KOPT-K1 (cell line): ENCODE measurements at regions not wholly inside any gene's neighbourhood (a gene's known extent, or its start where the extent isn't known, plus 50 kb on each side); places are given as distances from the start of the nearest gene placed in this dataset.

Experiments
- H3K27ac ChIP-seq: fragments of 200-600 bp; sonication (generic); 2 replicates; pipeline ENCODE4 v1.5.1; 2016; ENCODE audit warnings: antibody characterized with exemption, mild to moderate bottlenecking, low read depth, low read length; ENCODE audit not compliant: poor library complexity, severe bottlenecking
- H3K36me3 ChIP-seq: fragments of 200-600 bp; sonication (generic); 2 replicates; pipeline ENCODE4 v1.5.1; 2017; ENCODE audit warnings: antibody characterized with exemption, mild to moderate bottlenecking, low read length, moderate library complexity; ENCODE audit not compliant: insufficient read depth
- H3K9me3 ChIP-seq: fragments of 200-600 bp; sonication (generic); 2 replicates; pipeline ENCODE4 v1.5.1; 2017; ENCODE audit warnings: antibody characterized with exemption, low read length, mild to moderate bottlenecking; ENCODE audit not compliant: insufficient read depth, poor library complexity, severe bottlenecking

DNA sequence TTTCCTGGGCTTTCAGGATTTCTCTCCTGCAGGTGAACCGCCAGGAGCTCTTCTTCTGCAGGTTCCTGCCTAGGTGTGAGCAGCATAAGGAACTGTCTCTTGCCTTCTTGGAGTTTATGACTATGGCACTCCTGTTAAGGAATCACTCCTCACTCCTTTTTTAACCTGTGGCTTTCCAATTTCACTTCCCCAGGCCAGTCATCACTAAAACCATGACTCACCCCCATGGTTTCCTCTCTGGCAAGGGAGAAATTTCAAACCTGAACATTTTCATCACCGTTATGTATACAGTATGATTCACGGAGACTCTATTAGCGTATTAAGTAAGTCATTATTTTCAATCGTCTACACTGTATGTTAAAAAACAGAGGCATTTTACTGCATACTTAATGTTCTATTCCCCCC lies 78.2 kb upstream of the ARID1B start:
- Histone ChIP-seq H3K36me3 (no peaks in the 10 kb centered on the region), H3K9me3 (no peaks in the 10 kb centered on the region), H3K27ac (no peak overlapping the region)

DNA sequence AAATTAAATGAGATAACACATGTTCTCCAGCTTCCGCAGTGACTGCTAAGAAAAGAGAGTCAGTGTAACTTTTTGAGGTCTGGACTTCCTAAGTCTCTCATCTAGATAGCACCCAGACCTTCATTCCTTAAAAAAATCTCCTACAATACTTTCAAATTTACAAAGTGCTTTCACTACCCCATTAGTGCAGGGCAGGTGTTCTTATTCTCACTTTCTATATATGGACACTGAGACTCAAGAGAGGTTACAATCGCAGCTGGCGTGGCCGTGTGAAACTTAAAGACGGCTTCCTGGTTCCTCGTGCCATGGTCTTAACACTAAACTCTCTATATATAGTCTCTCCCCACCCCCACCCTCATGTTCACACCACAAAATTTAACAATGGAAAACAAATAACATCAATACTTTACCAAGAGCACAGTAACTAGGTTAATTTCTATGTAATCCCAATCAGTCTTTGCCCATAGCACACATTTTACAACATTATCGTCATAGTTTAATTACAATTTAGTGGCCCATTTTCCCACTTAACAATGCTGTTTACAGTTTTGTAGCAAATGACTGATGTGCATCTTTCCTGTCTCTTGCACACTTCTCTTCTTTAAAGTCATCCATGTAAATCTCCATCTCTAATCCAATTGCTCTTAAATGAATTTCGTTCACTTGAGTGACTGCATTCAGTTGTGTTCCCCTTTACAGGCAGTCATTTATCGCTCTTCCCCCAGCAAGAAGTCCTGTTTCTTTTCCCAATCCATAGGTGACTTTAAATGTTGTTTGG lies 78.8 kb upstream of the ARID1B start:
- no peak overlapping the region for H3K27ac ChIP-seq
- H3K9me3 ChIP-seq, result no peaks in the 10 kb centered on the region

DNA sequence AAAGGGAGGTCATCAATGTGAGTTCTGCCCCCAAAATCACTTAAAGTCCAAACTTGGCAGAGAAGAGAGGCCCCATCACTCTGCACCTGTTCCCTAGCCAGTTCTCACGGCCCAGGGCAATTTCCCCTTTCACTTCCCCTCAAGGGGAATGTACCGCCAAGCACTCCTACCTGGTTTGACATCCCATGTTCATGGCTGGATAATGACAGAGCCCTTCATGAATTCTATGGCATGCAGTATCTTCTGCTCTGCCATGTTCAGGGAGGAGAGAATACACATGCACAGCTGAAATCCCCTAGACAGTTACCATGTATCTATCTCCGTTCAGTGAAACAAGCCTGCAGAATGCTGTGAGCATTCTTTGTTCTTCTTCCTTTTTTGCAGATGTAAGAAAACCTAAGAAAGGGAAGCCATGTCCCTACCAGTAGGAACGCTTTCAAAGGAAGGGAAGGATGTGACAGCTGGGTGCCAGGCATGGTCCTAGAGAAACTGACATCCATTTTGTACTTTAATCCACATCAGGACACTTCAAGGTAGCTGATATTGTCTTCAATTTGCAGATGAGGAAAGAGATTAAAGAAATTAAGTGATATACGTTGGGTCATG lies 79.8 kb upstream of the ARID1B start:
- Histone ChIP-seq H3K36me3 (no peaks in the 10 kb centered on the region), H3K27ac (no peak overlapping the region), H3K9me3 (no peaks in the 10 kb centered on the region)

More for the DNA sequence above, 78.8 kb upstream of the ARID1B start:
- no peaks in the 10 kb centered on the region for H3K36me3 ChIP-seq

DNA sequence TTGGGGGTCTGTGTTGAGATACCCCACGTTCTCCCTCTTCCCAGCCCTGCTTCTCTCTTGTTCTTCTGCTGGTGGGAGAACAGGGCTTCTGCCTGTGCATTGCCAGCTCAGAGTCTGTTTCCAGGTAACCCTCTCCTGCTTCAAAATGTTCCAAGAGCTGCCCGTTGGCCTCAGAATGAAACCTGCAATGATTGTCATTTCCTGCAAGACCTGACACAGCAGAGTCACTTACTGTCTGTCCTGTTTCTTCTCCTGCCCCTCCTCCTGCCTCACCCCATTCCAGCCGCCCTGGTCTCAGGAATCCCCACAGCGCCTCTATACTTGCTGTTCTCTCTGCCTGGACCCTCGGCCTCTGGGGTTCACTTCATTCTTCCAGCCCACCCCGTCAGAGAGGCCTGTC lies 81.4 kb upstream of the ARID1B start:
- no peaks in the 10 kb centered on the region for H3K9me3 ChIP-seq
- H3K27ac ChIP-seq, result no peak overlapping the region
- no peaks in the 10 kb centered on the region for H3K36me3 ChIP-seq

DNA sequence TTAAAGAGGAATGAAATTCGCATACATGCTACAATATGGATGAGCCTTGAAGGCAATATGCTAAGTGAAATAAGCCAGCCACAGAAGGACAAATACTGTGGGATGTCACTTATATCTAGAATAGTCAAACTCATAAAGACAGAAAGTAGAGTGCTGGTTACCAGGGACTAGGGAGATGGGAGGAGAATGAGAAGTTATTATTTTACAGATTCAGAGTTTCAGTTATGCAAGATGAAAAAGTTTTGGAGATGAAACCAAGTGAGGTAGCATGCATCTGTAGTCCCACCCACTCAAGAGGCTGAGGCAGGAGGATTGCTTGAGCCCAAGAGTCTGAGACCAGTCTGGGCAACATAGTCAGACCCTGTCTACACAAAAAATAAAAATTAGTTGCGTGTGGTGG lies 82.5 kb upstream of the ARID1B start:
- H3K27ac ChIP-seq, result no peak overlapping the region
- no peaks in the 10 kb centered on the region for H3K9me3 ChIP-seq
- no peaks in the 10 kb centered on the region for H3K36me3 ChIP-seq

DNA sequence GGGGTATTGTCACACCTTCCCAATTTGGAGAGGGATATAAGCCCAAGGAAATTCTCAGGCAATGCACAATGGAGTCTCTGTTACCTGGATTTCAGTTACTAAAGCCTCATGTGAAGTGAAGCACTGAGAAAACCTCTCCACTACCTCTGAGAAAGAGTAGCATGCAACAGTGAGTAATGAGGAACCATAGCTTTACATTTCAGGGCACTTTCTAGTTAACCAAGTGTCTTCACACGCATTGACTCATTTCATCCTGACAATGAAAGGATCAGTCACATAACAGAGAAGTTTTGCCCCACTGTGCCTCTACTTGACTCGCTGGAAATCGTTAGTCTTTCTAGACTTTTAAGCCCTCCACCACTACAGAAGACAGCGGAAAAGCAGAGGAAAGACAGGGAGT lies 86.2 kb upstream of the ARID1B start:
- Histone ChIP-seq H3K9me3 (no peaks in the 10 kb centered on the region), H3K27ac (no peak overlapping the region), H3K36me3 (no peaks in the 10 kb centered on the region)

DNA sequence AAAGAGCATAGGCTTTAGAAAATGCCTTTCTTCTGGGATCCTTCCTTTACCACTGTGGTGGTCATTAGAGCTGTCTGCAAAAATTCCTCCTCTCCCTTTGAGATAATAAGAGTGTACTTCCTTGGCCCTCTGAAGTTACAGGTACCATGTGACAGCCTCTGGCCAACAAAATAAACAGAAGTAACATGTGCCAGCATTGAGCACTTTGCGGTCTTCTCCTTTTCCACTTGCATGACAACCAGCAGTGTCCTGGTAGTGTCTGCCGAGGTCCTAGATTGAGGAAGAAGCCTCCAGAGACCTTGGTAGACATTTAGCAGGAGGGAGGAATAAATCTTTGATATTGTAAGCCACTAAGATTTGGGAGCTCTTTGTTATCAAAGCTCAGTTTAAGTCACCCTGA lies 87.5 kb upstream of the ARID1B start:
- Histone ChIP-seq H3K27ac (no peak overlapping the region), H3K36me3 (no peaks in the 10 kb centered on the region), H3K9me3 (no peaks in the 10 kb centered on the region)

DNA sequence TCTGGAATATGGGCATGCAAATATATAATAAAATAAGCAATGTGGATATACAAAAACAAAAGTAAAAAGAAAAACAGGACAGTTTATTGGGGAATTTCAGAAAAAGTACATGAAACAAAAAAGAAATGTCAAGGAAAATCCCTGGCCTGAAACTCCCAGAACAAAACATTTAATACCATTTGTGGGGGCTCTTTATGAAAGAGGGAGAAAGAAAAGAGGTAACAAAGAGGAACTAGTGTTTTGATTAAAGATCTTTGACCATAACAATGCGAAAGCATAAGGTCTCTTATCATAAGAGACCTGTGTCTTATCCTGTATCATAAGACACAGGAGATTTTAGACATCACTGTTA lies 88.6 kb upstream of the ARID1B start:
- Histone ChIP-seq H3K27ac (no peak overlapping the region), H3K36me3 (no peaks in the 10 kb centered on the region), H3K9me3 (no peaks in the 10 kb centered on the region)

DNA sequence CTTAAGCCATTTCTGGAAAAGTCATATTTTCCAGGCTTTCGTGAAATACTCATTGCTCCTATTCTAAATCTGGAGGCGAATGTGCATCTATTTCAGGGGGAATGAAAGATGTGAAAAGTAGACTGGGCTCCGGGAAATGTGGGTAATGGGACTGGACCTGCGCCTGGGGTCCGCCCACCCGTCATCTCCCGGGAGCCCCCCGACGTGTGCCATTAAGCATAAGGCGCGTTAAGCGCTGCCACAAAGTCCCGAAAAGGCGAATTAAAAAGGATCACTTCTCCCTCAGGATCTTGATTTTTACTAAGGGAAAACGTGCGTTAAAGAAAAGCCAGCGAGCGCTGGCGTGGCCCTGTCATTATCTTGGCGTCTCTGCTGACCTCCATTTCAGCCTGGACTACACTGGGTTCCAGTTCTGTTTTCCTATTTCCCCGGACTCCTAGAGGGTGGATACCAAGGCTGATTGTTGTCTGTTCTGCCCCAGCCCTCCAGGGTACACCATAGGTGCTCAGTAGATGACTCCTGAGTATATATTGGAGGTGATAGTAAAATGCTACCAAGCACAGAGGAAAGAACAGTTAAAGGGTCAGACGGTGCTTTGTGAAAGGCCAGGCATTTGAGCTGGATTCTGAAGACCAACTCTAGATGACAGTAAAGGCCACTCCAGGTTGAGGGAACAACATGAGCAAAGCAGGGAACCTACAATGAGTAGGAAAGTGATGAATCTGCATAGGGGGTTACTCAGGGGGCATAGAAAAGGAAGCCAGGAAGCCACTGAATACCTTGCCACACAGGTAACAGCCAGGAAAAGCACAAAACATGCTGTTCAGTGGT lies 89.2 kb upstream of the ARID1B start:
- peak overlapping the region; percentile 47 for H3K27ac ChIP-seq
- no peaks in the 10 kb centered on the region for H3K9me3 ChIP-seq
- no peaks in the 10 kb centered on the region for H3K36me3 ChIP-seq

DNA sequence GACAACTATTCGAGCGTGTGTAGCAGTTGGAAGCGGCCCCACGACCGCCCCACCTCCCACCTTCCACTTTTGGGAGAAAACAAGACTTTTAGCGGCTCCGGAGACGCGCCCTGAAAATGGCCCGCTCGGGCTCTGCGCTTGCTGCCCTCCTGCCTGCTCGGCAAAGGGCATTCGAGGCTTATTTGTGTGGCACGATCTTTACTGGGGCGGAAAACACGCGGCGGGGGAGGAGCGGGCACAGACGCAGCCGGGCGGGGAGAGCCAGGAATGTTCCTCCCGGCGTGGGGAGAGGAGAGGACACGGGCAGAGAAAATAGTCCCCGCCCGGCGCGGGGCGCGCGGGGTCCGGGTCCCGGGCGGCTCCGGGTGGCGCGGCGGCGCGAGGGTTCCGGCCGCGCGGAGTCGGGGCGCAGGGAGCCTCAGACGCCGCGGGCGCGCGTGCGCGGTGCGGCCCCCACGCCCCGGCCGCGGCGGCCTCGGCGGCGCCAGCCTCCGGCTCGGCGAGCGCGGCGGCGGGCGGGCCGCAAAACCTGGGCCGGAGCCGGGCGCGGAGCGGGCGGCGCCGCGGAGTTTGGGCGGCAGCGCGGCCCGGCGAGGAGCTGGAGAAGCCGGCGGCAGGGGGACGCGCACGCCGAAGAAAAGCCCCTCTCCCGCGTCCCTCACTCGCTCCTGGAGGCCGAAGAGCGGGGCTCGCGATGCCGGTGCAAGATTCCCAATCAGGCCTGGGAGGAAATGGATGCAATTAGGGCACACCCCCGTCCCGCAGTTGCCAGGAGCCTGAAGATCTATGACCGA lies 90.0 kb upstream of the ARID1B start:
- peak overlapping the region; percentile 87 for H3K27ac ChIP-seq
- H3K9me3 ChIP-seq, result no peaks in the 10 kb centered on the region
- H3K36me3 ChIP-seq, result no peaks in the 10 kb centered on the region

DNA sequence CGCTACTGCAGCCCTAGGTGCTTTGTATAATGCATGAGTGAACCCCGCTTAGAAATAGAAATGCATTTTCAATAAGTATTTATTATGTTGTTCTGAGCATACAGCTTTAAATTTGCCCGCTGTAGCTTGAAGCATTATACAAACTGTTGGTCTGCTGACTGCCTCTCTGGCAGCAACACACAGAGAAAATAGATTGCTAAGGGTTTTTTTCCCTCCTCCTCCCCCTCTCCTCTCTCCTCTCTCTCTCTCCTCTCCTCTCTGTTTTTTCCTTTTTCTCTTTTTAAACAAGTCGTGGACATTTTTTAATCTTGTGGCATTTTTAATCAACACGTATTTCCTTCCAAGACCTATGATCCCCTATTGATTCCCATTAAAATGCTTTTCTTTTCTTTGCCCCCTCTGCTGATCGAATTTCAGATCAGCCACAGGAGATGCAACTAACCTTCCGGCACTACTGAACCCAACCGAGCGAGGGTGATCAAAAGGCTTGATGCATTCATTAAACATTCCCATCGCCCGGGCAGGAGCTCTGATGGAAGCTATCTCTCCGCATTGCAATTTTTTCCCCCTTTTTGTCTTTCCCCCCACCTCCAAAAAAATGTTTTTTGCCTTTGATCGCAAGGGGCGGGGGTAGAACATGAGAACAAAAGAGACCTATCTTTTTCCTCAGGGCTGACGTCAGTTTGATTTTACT lies 90.7 kb upstream of the ARID1B start:
- Histone ChIP-seq H3K9me3 (no peaks in the 10 kb centered on the region), H3K27ac (peak overlapping the region; percentile 87), H3K36me3 (no peaks in the 10 kb centered on the region)

DNA sequence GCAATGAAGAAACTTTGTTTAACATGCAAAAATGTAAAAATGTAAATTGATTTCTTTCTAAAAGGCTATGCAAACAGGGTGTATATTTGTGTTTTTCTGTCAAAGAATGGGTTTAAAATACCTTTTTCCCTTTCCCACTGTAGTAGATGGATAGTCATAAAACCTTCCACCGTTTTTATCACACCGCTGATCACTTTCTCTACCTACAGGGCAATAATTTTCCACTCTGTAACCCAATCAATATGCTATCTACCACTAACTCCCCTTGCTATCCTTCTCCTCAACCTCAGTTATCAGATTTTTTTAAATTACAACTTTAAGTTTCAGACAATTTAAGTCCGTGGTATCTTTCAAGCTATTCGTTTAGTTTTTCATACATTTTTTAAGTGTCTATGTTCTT lies 91.4 kb upstream of the ARID1B start:
- no peaks in the 10 kb centered on the region for H3K9me3 ChIP-seq
- H3K27ac ChIP-seq, result peak overlapping the region; percentile 87
- H3K36me3 ChIP-seq, result no peaks in the 10 kb centered on the region

DNA sequence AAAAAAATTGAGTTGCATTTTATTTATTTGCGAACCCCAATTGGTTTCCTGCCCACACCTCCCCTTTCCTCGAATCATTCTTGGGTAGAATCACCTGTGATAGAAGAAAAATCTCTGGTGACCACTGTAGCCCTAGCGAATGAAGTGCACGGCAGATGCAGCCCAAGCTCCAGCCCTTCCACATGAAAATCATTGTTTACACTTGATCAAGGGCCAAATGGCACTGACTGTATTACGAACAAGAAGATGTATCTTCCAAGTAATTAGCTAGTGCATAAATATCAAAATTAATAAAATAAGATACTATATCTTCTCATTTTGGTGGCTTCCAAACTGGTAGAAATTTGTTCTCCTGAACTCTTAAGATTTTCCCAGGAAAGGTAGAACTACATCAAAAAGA lies 93.4 kb upstream of the ARID1B start:
- Histone ChIP-seq H3K9me3 (peaks cover 2% of the 10 kb centered on the region), H3K27ac (no peak overlapping the region), H3K36me3 (no peaks in the 10 kb centered on the region)

DNA sequence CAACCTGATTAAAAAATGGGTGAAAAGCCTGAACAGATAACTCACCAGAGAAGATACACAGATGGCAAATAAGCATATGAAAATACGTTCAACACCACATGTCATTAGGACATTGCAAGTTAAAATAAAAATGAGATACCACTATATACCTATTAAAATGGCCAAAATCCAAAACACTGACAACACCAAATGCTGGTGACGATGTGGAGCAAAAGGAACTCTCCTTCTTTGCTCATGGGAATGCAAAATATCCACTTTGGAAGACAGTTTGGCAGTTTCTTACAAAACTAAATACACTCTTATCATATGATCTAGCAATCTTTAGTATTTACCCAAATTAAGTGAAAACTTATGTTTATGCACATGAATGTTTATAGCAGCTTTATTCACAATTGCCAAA lies 100.5 kb upstream of the ARID1B start:
- H3K27ac ChIP-seq, result no peak overlapping the region
- H3K9me3 ChIP-seq, result peaks cover 32% of the 10 kb centered on the region
- H3K36me3 ChIP-seq, result no peaks in the 10 kb centered on the region
